Ovary (tissue), 7 donors: ENCODE measurements at regions not wholly inside any gene's neighbourhood (a gene's known extent, or its start where the extent isn't known, plus 50 kb on each side); places are given as distances from the start of the nearest gene placed in this dataset.

Experiments used
- DNase-seq, 5 donors: peaks; one replicate each; pipeline ENCODE4 v3.0.0-alpha.2; 2019 to 2020
- H3K27ac ChIP-seq, 2 donors: fragments of 200-600 bp; one replicate each; pipeline versions ENCODE4 v1.5.1 to v1.8.0; 2019 to 2022
- H3K27me3 ChIP-seq: fragments of 200-600 bp; one replicate; pipeline ENCODE4 v1.8.0; 2022
- H3K36me3 ChIP-seq: fragments of 200-600 bp; sonication (generic); one replicate; pipeline ENCODE4 v1.5.1; 2019
- H3K4me1 ChIP-seq: one replicate; pipeline ENCODE4 v1.8.1; 2013; ENCODE audit warnings: mild to moderate bottlenecking, moderate library complexity; ENCODE audit not compliant: insufficient read depth
- H3K4me3 ChIP-seq: fragments of 200-600 bp; sonication (generic); one replicate; pipeline ENCODE4 v1.5.1; 2017
- H3K9me3 ChIP-seq, 2 donors: fragments of 200-600 bp in 1 of 2; sonication (generic) in 1 of 2; one replicate each; pipeline versions ENCODE4 v1.5.1 to v1.8.1; 2013 to 2019; ENCODE audit warnings: mild to moderate bottlenecking in 1 of 2, moderate library complexity in 1 of 2
- EP300 ChIP-seq: sonication (generic); formaldehyde crosslinking; IDR thresholded peaks from one replicate; pipeline ENCODE4 v1.6.1; 2017; ENCODE audit warnings: antibody characterized with exemption
- POLR2A ChIP-seq: fragments of 450-650 bp; IDR thresholded peaks from one replicate; pipeline ENCODE4 v1.6.1; 2017; ENCODE audit warnings: antibody characterized with exemption, mild to moderate bottlenecking, moderate library complexity
- WGBS, 3 donors: extraction: QIAGEN DNeasy Blood & Tissue Kit in 1 of 3; methylation state at CpG; one replicate each; pipeline versions ENCODE4 v1.1.5 to v1.1.7; 2013 to 2017; 5-methylcytosine and 5-hydroxymethylcytosine counted together
- intact Hi-C, 4 donors: fragments of 100-400 bp; cut with DNase I; formaldehyde crosslinking; loops; one replicate each; pipeline versions ENCODE4 v1.11.0 to v1.15.1; 2022 to 2023
- TF ChIP-seq, protein P1 (sequence below), 3 donors: fragments of 450-650 bp in 2 of 3; fragments of 200-600 bp in 1 of 3; IDR thresholded peaks; one replicate each; pipeline versions ENCODE4 v1.5.1 to v1.8.0; 2016 to 2022; ENCODE audit warnings: antibody characterized with exemption in 3 of 3, mild to moderate bottlenecking in 1 of 3
- donor health status: DM: no; HTN: no; CAD: no; lungs with moderate emphysema.
- donor health status: DM: no; HTN: no; CAD: no.
- donor health status: Bipolar disorder and iron deficiency.
- donor health status: DM: no; HTN: no; CAD: no.
- donor health status: DM: yes; HTN: yes; CAD: no.

DNA sequence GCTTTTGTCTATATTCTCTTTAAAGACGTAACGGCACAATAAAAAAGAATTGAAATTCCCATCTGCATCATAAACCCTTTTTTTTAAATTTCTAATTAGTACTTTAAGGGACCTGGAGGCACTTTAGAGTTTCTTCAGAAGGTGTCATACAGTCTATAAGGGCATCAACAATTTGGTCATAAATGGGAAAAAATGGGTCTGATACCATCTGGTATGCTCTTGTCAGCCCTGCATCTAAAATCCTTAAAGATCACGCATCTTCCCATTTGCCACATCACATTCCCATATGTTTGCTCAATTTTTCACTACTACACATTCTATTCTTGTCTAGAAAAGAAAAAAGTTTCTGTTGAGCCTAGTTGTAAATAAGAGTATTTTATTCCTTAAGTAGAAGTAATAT is 53.8 kb downstream of the COX7C start:
- Histone ChIP-seq H3K4me1 (no peaks in the 10 kb centered on the region), H3K27me3 (no peaks in the 10 kb centered on the region), H3K4me3 (no peak overlapping the region), H3K9me3 (no peaks in the 10 kb centered on the region), H3K27ac (no peak overlapping the region), H3K36me3 (no peaks in the 10 kb centered on the region)
- no peak for DNase-seq
- TF ChIP-seq, protein P1, sequence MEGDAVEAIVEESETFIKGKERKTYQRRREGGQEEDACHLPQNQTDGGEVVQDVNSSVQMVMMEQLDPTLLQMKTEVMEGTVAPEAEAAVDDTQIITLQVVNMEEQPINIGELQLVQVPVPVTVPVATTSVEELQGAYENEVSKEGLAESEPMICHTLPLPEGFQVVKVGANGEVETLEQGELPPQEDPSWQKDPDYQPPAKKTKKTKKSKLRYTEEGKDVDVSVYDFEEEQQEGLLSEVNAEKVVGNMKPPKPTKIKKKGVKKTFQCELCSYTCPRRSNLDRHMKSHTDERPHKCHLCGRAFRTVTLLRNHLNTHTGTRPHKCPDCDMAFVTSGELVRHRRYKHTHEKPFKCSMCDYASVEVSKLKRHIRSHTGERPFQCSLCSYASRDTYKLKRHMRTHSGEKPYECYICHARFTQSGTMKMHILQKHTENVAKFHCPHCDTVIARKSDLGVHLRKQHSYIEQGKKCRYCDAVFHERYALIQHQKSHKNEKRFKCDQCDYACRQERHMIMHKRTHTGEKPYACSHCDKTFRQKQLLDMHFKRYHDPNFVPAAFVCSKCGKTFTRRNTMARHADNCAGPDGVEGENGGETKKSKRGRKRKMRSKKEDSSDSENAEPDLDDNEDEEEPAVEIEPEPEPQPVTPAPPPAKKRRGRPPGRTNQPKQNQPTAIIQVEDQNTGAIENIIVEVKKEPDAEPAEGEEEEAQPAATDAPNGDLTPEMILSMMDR (IDR thresholded peaks at IDR 0.05) = no peak
- TF ChIP-seq POLR2A (no peak), EP300 (no peak)
- intact Hi-C loops = no loop called here
- WGBS, 3 donors = 95 to 99% (median 97%) methylated on average over 3 of the region's 3 CpGs

DNA sequence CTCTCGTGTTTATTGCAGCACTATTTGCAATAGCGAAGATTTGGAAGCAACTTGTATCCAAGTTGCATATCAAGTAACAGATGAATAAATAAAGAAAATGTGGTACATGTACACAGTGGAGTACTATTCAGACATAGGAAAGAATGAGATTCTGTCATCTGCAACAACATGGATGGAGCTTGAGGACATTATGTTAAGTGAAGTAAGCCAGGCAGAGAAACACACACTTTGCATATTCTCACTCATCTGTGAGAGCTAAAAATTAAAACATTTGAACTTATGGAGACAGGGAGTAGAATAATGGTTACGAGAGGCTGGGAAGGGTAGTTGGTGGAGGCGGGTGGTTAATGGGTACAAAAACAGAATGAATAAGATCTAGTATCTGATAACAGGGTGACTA is 56.3 kb downstream of the COX7C start:
- Histone ChIP-seq H3K4me1 (no peaks in the 10 kb centered on the region), H3K27me3 (no peaks in the 10 kb centered on the region), H3K4me3 (no peak overlapping the region), H3K9me3 (no peaks in the 10 kb centered on the region), H3K27ac (no peak overlapping the region), H3K36me3 (no peaks in the 10 kb centered on the region)
- WGBS, 3 donors = 87% methylated on average over 4 of the region's 4 CpGs
- intact Hi-C loops = no loop called here
- TF ChIP-seq POLR2A = no peak
- TF ChIP-seq EP300 = no peak
- TF ChIP-seq, protein P1 (IDR thresholded peaks at IDR 0.05) = no peak
- DNase-seq = no peak

DNA sequence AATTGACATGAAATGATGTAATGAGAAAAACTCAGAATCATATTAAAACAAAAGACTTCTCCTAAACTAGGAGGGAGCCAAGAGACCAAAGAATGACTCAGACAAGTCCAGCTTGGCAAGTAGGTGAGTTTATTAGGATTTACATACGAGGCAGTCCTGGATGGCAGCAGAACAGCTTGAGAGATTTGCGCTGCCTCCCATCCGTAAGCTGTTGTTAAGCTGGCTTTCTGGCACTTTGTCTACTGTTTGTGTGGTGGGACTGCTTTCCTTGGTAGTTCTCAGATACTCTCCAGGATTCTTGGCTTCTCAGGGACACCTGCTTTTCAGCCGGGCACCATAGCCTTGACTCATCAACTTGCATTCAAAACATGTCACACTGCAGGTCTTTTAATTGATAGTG is 57.6 kb downstream of the COX7C start:
- TF ChIP-seq, protein P1 (IDR thresholded peaks at IDR 0.05) = no peak
- TF ChIP-seq EP300 (no peak), POLR2A (no peak)
- no peaks in the 10 kb centered on the region for H3K4me1 ChIP-seq
- DNase-seq = no peak

DNA sequence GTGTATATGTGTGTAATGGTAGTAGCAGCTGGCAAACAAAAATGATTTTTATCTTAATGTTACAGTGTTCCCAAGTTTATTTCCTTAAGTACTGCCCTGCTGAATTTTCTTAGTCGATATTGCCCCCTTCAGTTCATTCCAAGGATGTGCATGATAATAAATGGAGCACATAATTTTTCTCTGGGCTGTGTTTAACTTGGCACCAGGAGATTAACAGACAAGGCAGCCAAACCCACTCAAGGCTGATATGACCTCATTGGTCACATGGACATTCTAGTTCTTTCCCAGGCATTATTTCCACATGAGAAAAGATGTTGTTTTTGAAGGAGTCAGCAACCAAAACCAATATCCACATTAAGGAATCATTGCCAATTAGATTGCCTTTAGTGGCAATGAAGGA is 61.8 kb downstream of the COX7C start:
- TF ChIP-seq POLR2A (no peak), EP300 (no peak)
- TF ChIP-seq, protein P1 (IDR thresholded peaks at IDR 0.05) = peak in 1 of 3 donors; percentile 19
- no peak overlapping the region for H3K27ac ChIP-seq
- H3K36me3 ChIP-seq = no peaks in the 10 kb centered on the region
- H3K27me3 ChIP-seq = no peaks in the 10 kb centered on the region
- no peak for DNase-seq
- no peaks in the 10 kb centered on the region for H3K4me1 ChIP-seq
- no peak overlapping the region for H3K4me3 ChIP-seq
- 0 to 8% (median 2%) methylated on average over 1 of the region's 1 CpG for WGBS, 3 donors
- no peaks in the 10 kb centered on the region for H3K9me3 ChIP-seq
- intact Hi-C loops = no loop called here

More for the DNA sequence above, 57.6 kb downstream of the COX7C start:
- intact Hi-C loops = no loop called here
- Histone ChIP-seq H3K27ac (no peak overlapping the region), H3K36me3 (no peaks in the 10 kb centered on the region), H3K9me3 (no peaks in the 10 kb centered on the region), H3K4me3 (no peak overlapping the region), H3K27me3 (no peaks in the 10 kb centered on the region)
- 57 to 62% (median 59%) methylated on average over 4 of the region's 4 CpGs for WGBS, 3 donors

DNA sequence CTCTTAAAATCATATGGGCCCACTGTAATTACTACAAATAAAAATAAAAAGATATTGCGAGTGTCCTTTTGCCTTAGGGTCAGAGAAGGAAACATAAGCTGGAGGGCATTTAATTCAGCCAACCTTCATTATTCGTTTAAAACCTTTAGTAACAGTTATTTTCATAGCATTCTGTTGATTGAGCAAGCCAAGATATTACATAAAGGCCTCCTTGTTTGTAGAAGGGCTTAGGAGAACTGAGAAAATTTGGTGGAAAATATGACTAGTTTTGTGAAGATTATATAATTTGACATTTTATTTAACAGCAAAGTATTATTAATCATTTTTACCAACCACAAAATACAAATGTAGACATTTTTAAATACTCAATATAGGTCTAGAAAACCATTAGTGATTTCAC is 62.2 kb downstream of the COX7C start:
- Histone ChIP-seq H3K4me3 (no peak overlapping the region), H3K36me3 (no peaks in the 10 kb centered on the region), H3K9me3 (no peaks in the 10 kb centered on the region), H3K27ac (no peak overlapping the region), H3K27me3 (no peaks in the 10 kb centered on the region), H3K4me1 (no peaks in the 10 kb centered on the region)
- TF ChIP-seq, protein P1 (IDR thresholded peaks at IDR 0.05) = no peak
- TF ChIP-seq POLR2A = no peak
- no peak for TF ChIP-seq EP300
- intact Hi-C loops = no loop called here
- no peak for DNase-seq
- WGBS, 3 donors = 27 to 42% (median 36%) methylated on average over 2 of the region's 2 CpGs
